Neural cell (in vitro differentiated cells): ENCODE measurements at regions not wholly inside any gene's neighbourhood (a gene's known extent, or its start where the extent isn't known, plus 50 kb on each side); places are given as distances from the start of the nearest gene placed in this dataset.

Experiments used
- H2AFZ ChIP-seq: fragments of 200-600, 300-800 bp; sonication (generic), shearing (Covaris generic); 2 replicates; pipeline ENCODE4 v1.6.0; 2014; ENCODE audit warnings: low read depth, mild to moderate bottlenecking, antibody characterized with exemption, low read length, moderate library complexity
- H3F3A ChIP-seq: fragments of 200-600 bp; shearing (Covaris generic); 2 replicates; pipeline ENCODE4 v1.6.1; 2016; ENCODE audit warnings: mild to moderate bottlenecking, moderate library complexity, mixed read lengths, antibody characterized with exemption, low read length; ENCODE audit not compliant: insufficient read depth, poor library complexity, severe bottlenecking
- H3K27ac ChIP-seq: fragments of 200-600, 300-800 bp; sonication (generic), shearing (Covaris generic); 2 replicates; pipeline ENCODE4 v1.5.1; 2014; ENCODE audit warnings: mild to moderate bottlenecking, low read length, moderate library complexity
- H3K27me3 ChIP-seq: fragments of 300-800, 200-600 bp; sonication (generic), shearing (Covaris generic); 2 replicates; pipeline ENCODE4 v1.6.0; 2014; ENCODE audit warnings: mild to moderate bottlenecking, low read depth, low read length, moderate library complexity; ENCODE audit not compliant: insufficient read depth
- H3K36me3 ChIP-seq: fragments of 300-800, 200-600 bp; sonication (generic), shearing (Covaris generic); 2 replicates; pipeline ENCODE4 v1.5.1; 2014; ENCODE audit warnings: mild to moderate bottlenecking, antibody characterized with exemption, low read length, moderate library complexity; ENCODE audit not compliant: insufficient read depth
- H3K4me2 ChIP-seq: fragments of 300-800, 200-600 bp; sonication (generic), shearing (Covaris generic); 2 replicates; pipeline ENCODE4 v1.6.0; 2014; ENCODE audit warnings: mild to moderate bottlenecking, low read length
- H3K4me3 ChIP-seq: fragments of 300-800, 200-600 bp; sonication (generic), shearing (Covaris generic); 2 replicates; pipeline ENCODE4 v1.5.1; 2014; ENCODE audit warnings: mild to moderate bottlenecking, low read length, moderate library complexity
- H3K79me2 ChIP-seq: fragments of 200-600 bp; shearing (Covaris generic); replicated peaks from 2 replicates; pipeline ENCODE4 v1.6.0; 2014; ENCODE audit warnings: mild to moderate bottlenecking, low read length, moderate library complexity; ENCODE audit not compliant: insufficient read depth
- H3K9ac ChIP-seq: fragments of 300-800, 200-600 bp; sonication (generic), shearing (Covaris generic); 2 replicates; pipeline ENCODE4 v1.6.1; 2016; ENCODE audit warnings: mild to moderate bottlenecking, low read length, mixed read lengths
- H3K9me2 ChIP-seq: fragments of 200-600 bp; shearing (Covaris generic); 2 replicates; pipeline ENCODE4 v1.6.1; 2016; ENCODE audit warnings: mild to moderate bottlenecking, low read length, mixed read lengths; ENCODE audit not compliant: insufficient read depth
- H3K9me3 ChIP-seq: fragments of 200-600, 300-800 bp; sonication (generic), shearing (Covaris generic); 2 replicates; pipeline ENCODE4 v1.6.1; 2016; ENCODE audit warnings: mild to moderate bottlenecking, mixed run types, low read length, moderate library complexity, mixed read lengths
- H4K20me1 ChIP-seq: fragments of 200-600 bp; shearing (Covaris generic); 2 replicates; pipeline ENCODE4 v1.6.1; 2016; ENCODE audit warnings: mild to moderate bottlenecking, mixed run types; ENCODE audit not compliant: insufficient read depth
- EP300 ChIP-seq: fragments of 450-650 bp; conservative IDR thresholded peaks from 2 replicates; pipeline ENCODE4 v1.6.1; 2014; ENCODE audit warnings: antibody characterized with exemption, mild to moderate bottlenecking, moderate library complexity; ENCODE audit not compliant: poor library complexity, severe bottlenecking
- EZH2 ChIP-seq: fragments of 200-600, 300-800 bp; shearing (Covaris generic), sonication (generic); IDR thresholded peaks from 2 replicates; pipeline ENCODE4 v1.6.1; 2014; ENCODE audit warnings: antibody characterized with exemption, low read length, borderline replicate concordance, mild to moderate bottlenecking; ENCODE audit not compliant: insufficient read depth, poor library complexity, severe bottlenecking
- MXI1 ChIP-seq: fragments of 450-650 bp; conservative IDR thresholded peaks from 2 replicates; pipeline ENCODE4 v1.6.1; 2014; ENCODE audit warnings: antibody characterized with exemption, mild to moderate bottlenecking; ENCODE audit not compliant: poor library complexity, severe bottlenecking
- POLR2AphosphoS5 ChIP-seq: IDR thresholded peaks from 2 replicates; pipeline ENCODE4 v1.6.1; 2012
- RAD21 ChIP-seq: fragments of 450-650 bp; conservative IDR thresholded peaks from 2 replicates; pipeline ENCODE4 v1.6.1; 2014; ENCODE audit warnings: antibody characterized with exemption, mild to moderate bottlenecking, moderate library complexity
- SMC3 ChIP-seq: fragments of 450-650 bp; conservative IDR thresholded peaks from 2 replicates; pipeline ENCODE4 v1.6.1; 2014; ENCODE audit warnings: antibody characterized with exemption, mild to moderate bottlenecking, moderate library complexity; ENCODE audit not compliant: poor library complexity
- TAF1 ChIP-seq: IDR thresholded peaks from 2 replicates; pipeline ENCODE4 v1.6.1; 2012; ENCODE audit warnings: low read depth
- TF ChIP-seq, protein P1 (sequence below): fragments of 450-650 bp; IDR thresholded peaks from 2 replicates; pipeline ENCODE4 v1.5.1; 2014; ENCODE audit warnings: antibody characterized with exemption, mild to moderate bottlenecking, moderate library complexity; ENCODE audit not compliant: poor library complexity, severe bottlenecking
- TF ChIP-seq, protein P2 (sequence below): IDR thresholded peaks from 2 replicates; pipeline ENCODE4 v1.6.1; 2012; ENCODE audit warnings: borderline replicate concordance

DNA sequence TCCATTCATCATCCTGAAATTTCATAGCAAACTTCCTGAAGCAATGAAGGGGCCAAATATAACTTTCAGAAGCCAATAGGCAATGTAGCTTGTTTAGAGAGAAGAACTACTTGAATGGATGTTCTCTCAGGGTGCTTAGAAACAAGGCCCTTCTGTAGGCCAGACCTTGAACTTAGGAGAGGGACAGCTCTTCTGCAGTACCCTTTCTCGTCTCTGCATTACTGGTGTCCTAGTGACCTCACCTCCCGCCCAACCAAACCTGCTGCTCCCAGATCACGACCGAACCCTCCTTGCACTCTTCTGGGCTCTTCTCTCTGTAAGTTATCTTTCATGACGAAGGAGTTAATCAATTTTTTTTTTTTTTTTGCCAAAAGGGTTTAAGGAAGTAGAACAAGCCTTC, 543.9 kb downstream of the TDRD15 start:
- Histone ChIP-seq H3K27ac (no peak overlapping the region), H3K9me3 (no peaks in the 10 kb centered on the region), H3K4me3 (no peak overlapping the region), H3K9ac (no peak overlapping the region), H4K20me1 (no peaks in the 10 kb centered on the region), H2AFZ (no peak overlapping the region), H3K79me2 (no peaks in the 10 kb centered on the region), H3K36me3 (no peaks in the 10 kb centered on the region), H3K27me3 (no peaks in the 10 kb centered on the region), H3K4me2 (no peak overlapping the region), H3K9me2 (no peaks in the 10 kb centered on the region), H3F3A (no peaks in the 10 kb centered on the region)
- TF ChIP-seq RAD21 (no peak), POLR2AphosphoS5 (no peak), EP300 (no peak), EZH2 (no peak), SMC3 (no peak), TAF1 (no peak), MXI1 (no peak)
- TF ChIP-seq, protein P1, sequence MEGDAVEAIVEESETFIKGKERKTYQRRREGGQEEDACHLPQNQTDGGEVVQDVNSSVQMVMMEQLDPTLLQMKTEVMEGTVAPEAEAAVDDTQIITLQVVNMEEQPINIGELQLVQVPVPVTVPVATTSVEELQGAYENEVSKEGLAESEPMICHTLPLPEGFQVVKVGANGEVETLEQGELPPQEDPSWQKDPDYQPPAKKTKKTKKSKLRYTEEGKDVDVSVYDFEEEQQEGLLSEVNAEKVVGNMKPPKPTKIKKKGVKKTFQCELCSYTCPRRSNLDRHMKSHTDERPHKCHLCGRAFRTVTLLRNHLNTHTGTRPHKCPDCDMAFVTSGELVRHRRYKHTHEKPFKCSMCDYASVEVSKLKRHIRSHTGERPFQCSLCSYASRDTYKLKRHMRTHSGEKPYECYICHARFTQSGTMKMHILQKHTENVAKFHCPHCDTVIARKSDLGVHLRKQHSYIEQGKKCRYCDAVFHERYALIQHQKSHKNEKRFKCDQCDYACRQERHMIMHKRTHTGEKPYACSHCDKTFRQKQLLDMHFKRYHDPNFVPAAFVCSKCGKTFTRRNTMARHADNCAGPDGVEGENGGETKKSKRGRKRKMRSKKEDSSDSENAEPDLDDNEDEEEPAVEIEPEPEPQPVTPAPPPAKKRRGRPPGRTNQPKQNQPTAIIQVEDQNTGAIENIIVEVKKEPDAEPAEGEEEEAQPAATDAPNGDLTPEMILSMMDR = no peak
- TF ChIP-seq, protein P2, sequence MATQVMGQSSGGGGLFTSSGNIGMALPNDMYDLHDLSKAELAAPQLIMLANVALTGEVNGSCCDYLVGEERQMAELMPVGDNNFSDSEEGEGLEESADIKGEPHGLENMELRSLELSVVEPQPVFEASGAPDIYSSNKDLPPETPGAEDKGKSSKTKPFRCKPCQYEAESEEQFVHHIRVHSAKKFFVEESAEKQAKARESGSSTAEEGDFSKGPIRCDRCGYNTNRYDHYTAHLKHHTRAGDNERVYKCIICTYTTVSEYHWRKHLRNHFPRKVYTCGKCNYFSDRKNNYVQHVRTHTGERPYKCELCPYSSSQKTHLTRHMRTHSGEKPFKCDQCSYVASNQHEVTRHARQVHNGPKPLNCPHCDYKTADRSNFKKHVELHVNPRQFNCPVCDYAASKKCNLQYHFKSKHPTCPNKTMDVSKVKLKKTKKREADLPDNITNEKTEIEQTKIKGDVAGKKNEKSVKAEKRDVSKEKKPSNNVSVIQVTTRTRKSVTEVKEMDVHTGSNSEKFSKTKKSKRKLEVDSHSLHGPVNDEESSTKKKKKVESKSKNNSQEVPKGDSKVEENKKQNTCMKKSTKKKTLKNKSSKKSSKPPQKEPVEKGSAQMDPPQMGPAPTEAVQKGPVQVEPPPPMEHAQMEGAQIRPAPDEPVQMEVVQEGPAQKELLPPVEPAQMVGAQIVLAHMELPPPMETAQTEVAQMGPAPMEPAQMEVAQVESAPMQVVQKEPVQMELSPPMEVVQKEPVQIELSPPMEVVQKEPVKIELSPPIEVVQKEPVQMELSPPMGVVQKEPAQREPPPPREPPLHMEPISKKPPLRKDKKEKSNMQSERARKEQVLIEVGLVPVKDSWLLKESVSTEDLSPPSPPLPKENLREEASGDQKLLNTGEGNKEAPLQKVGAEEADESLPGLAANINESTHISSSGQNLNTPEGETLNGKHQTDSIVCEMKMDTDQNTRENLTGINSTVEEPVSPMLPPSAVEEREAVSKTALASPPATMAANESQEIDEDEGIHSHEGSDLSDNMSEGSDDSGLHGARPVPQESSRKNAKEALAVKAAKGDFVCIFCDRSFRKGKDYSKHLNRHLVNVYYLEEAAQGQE = no peak

DNA sequence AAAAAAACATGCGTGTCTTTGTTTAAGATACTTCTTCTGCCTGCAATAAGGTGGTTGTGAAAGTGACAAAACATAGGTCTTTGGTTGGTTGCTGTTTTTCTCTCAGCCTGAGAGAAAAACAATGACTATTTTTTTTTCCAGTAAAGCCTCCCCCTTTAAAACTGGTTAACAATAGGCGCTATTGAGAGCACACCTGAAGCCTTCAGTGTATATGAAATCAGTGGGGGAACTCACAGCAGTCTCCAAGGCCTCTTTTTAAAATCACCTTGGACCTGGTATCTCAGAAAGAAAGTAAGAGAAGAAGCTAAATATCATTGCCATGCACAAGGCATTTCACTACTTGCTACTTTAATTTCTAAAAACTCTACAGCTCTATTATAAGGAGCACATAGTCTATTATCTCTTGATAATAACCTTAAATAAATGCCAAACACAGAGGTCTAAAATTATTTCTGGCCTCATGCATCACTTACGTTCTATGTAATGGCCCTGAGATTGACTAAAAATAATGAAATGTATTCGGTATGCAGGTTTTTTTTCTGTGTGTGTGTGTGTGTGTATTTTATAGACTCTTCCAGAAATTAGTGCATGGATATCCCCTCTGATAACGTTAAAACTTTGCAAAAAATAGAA, 544.4 kb downstream of the TDRD15 start:
- H3K4me3 ChIP-seq = no peak overlapping the region
- no peak overlapping the region for H2AFZ ChIP-seq
- no peaks in the 10 kb centered on the region for H4K20me1 ChIP-seq
- no peaks in the 10 kb centered on the region for H3K9me3 ChIP-seq
- no peak for TF ChIP-seq TAF1
- H3K9ac ChIP-seq = no peak overlapping the region
- no peak overlapping the region for H3K27ac ChIP-seq
- H3K9me2 ChIP-seq = no peaks in the 10 kb centered on the region
- no peaks in the 10 kb centered on the region for H3F3A ChIP-seq
- H3K4me2 ChIP-seq = no peak overlapping the region
- H3K79me2 ChIP-seq = no peaks in the 10 kb centered on the region
- H3K36me3 ChIP-seq = no peaks in the 10 kb centered on the region
- H3K27me3 ChIP-seq = no peaks in the 10 kb centered on the region

DNA sequence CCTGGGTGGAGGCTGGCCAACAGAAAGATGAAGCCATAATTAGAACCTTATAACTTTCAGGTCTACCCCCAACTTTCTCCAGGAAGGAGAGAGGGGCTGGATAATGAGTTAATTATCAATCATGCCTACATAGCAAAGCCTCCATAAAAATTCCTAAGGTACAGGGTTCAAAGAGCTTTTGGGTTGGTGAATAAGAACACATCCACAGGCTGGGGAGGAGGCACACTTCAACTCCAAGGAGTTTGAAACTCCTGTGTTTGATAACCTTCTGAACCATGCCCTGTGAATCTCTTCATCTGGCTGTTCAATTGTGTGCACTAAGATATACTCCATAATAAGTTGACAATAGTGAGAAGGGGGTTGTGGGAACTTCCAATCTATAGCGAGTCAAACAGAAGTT, 552.3 kb downstream of the TDRD15 start:
- TF ChIP-seq SMC3 (no peak), TAF1 (no peak), RAD21 (no peak), MXI1 (no peak), EP300 (no peak), EZH2 (no peak), POLR2AphosphoS5 (no peak)
- TF ChIP-seq, protein P2 = no peak
- TF ChIP-seq, protein P1 = no peak
- Histone ChIP-seq H3K4me2 (no peak overlapping the region), H2AFZ (no peak overlapping the region), H3K4me3 (no peak overlapping the region), H3K36me3 (no peaks in the 10 kb centered on the region), H3F3A (no peaks in the 10 kb centered on the region), H3K27me3 (no peaks in the 10 kb centered on the region), H4K20me1 (no peaks in the 10 kb centered on the region), H3K9ac (no peak overlapping the region), H3K9me2 (no peaks in the 10 kb centered on the region), H3K27ac (no peak overlapping the region), H3K9me3 (no peaks in the 10 kb centered on the region), H3K79me2 (no peaks in the 10 kb centered on the region)
